GM18873 (cell line): ENCODE measurements at regions not wholly inside any gene's neighbourhood (a gene's known extent, or its start where the extent isn't known, plus 50 kb on each side); places are given as distances from the start of the nearest gene placed in this dataset.
"Not testable (repeated sequence)": the region's sequence is repeated elsewhere in the genome, so short reads cannot be mapped to it uniquely, and the experiment has no call there.

Experiments
- ATAC-seq: cut with Tn5 transposase; IDR thresholded peaks from one replicate; pipeline ENCODE4 v1.9.1; 2021; ENCODE audit warnings: mild to moderate bottlenecking, moderate library complexity, moderate number of reproducible peaks; ENCODE audit not compliant: unreplicated experiment, low FRiP score

GRCh38 chr10:3333426-3333825 is 160.8 kb upstream of the PITRM1 start:
- no peak for ATAC-seq

GRCh38 chr10:3331690-3332230 is 159.2 kb upstream of the PITRM1 start:
- ATAC-seq = no peak

GRCh38 chr10:3331187-3331586 is 158.6 kb upstream of the PITRM1 start:
- ATAC-seq = no peak

GRCh38 chr10:3330663-3331062 is 158.1 kb upstream of the PITRM1 start:
- no peak for ATAC-seq

GRCh38 chr10:3325954-3326750 is 153.6 kb upstream of the PITRM1 start:
- ATAC-seq = no peak

- ATAC-seq = no peak
These were observed 152.0 kb upstream of the PITRM1 start for GRCh38 chr10:3324612-3325038.

- ATAC-seq = no peak
These were observed 151.4 kb upstream of the PITRM1 start for GRCh38 chr10:3323865-3324498.

- ATAC-seq = no peak
These were observed 148.5 kb upstream of the PITRM1 start for GRCh38 chr10:3321123-3321522.

- ATAC-seq = no peak
These were observed 147.2 kb upstream of the PITRM1 start for GRCh38 chr10:3319811-3320226.

- ATAC-seq = not testable (repeated sequence)
These were observed 145.9 kb upstream of the PITRM1 start for GRCh38 chr10:3318480-3318807.

GRCh38 chr10:3317553-3318479 is 145.2 kb upstream of the PITRM1 start:
- not testable (repeated sequence) for ATAC-seq

- not testable (repeated sequence) for ATAC-seq
These were observed 142.0 kb upstream of the PITRM1 start for GRCh38 chr10:3314445-3315085.

- ATAC-seq = not testable (repeated sequence)
These were observed 141.3 kb upstream of the PITRM1 start for GRCh38 chr10:3313784-3314444.

GRCh38 chr10:3312403-3312940 is 139.9 kb upstream of the PITRM1 start:
- no peak for ATAC-seq

GRCh38 chr10:3310016-3310784 is 137.6 kb upstream of the PITRM1 start:
- no peak for ATAC-seq

GRCh38 chr10:3306050-3306449 is 133.5 kb upstream of the PITRM1 start:
- ATAC-seq = no peak

GRCh38 chr10:3295582-3296151 is 123.1 kb upstream of the PITRM1 start:
- no peak for ATAC-seq

GRCh38 chr10:3294919-3295581 is 122.5 kb upstream of the PITRM1 start:
- no peak for ATAC-seq
